ENCODE measurements at regions not wholly inside any gene's neighbourhood (a gene's known extent, or its start where the extent isn't known, plus 50 kb on each side); places are given as distances from the start of the nearest gene placed in this dataset.
A peak's percentile ranks its signal among the peaks of the same experiment; 100 is the strongest.
"Not testable (repeated sequence)": the region's sequence is repeated elsewhere in the genome, so short reads cannot be mapped to it uniquely, and the experiment has no call there.

GRCh38 chrY:24107316-24107715, 59.5 kb upstream of the CDY1B start:
- H3K4me1 ChIP-seq; intact Hi-C loops (cut with DNase I); H3K27ac ChIP-seq; H3K4me3 ChIP-seq; H3K36me3 ChIP-seq; DNase-seq; ATAC-seq; H3K9me3 ChIP-seq; H3K27me3 ChIP-seq: not testable (repeated sequence)
- no CpG with 5 or more reads among the region's 3 CpGs for WGBS (ENCODE audit: insufficient coverage, low coverage, low lambda C conversion rate, missing lambda C conversion rate)

GRCh38 chrY:24098997-24099396, 51.2 kb upstream of the CDY1B start:
- H3K36me3 ChIP-seq; H3K9me3 ChIP-seq; H3K4me3 ChIP-seq; H3K4me1 ChIP-seq; H3K27me3 ChIP-seq; intact Hi-C loops (cut with DNase I); H3K27ac ChIP-seq; DNase-seq: not testable (repeated sequence)
- ATAC-seq, result peak in 1 of 4 donors; percentile 84
- no CpG with 5 or more reads among the region's 2 CpGs for WGBS (ENCODE audit: insufficient coverage, low coverage, low lambda C conversion rate, missing lambda C conversion rate)

All from right lobe of liver (tissue), 6 donors.